HG03442 (cell line): ENCODE measurements at regions not wholly inside any gene's neighbourhood (a gene's known extent, or its start where the extent isn't known, plus 50 kb on each side); places are given as distances from the start of the nearest gene placed in this dataset.

Experiments
- ATAC-seq: cut with Tn5 transposase; IDR thresholded peaks from one replicate; pipeline ENCODE4 v1.9.1; 2021; ENCODE audit warnings: mild to moderate bottlenecking, moderate library complexity; ENCODE audit not compliant: unreplicated experiment

DNA sequence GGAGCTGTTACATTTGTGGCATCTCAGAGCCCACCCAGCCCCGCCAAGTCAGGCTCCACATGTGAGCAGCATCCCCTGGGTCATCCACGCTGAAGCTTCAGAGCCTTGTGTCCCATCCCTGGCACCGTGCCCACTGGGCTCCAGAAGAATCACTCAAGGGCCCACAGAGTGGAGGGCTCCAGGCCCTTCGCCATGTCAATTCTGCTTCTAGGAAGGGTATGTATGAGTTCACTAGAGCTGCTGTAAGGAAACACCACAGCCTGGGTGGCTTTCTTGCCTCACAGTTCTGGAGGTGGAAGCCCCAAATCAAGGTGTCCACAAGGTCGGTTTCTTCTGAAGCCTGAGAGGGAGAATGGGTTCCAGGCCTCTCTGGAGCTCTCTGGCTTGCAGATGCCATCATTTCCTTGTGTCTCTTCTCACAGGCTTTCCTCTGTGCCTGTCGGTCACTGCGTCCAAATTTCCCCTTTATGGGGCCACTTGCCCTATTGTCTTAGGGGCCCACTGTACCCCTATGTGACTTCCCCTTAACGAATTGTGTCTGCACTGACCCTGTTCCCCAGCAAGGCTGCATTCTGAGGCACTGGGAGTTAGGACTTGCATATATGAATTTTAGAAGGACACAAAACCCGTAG, 1476.0 kb downstream of the TBC1D22A start:
- ATAC-seq = no peak

DNA sequence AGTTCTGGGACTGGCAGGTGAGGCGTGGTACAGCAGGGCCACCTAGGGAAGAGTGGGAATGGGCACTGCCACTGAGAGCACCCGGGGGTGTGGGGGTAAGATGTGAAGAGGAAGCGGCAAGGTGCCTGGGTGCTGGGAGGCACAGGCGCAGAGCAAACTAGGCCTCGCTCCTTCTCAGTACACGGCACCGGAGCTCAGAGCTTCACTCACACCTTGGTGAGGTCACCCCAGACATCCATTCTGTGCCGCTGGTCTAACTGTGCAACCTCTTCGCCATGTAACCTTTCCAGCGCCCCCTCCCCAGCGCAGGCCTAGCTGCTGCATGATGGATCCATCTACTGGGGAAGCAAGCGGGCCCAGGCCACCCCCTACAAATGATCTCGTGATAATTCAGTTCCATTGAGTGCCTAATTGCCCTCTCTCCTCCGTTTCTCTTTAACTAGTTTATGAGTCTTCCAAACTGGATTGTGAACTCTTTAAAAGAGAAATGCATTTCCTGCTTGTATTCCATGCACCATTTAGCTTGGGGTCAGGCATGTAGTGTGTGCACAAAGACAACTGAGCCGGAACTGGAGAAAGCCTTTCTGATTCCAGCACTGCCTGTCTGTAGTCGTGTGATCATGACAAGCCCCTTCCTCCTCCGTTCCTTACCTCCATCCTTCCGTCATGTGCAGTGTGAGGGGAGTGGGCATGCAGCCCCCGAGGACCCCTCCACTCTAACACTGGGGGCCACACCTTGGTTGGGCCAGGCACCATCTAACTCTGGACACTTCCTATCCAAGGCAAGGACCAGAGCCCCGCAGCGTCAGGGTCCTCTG, 1475.2 kb downstream of the TBC1D22A start:
- no peak for ATAC-seq

DNA sequence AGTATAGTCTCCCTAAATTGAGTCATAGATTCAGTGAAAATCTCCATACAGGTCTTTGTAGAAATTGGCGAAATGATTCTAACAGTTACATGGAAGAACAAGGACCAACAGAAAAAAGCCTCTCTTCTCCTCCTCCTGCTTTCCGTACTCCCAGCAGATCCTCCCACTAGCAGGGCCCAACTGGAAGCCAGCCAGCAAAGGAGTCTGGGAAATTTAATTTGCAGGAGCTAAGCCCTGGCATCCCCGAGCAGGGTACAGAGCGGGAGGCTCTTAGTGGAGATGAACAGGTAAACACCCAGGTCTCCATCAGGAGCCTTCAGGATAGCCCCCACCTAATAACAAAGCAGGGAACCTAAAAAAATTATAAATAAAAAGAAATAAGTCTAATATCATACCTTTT, 1473.8 kb downstream of the TBC1D22A start:
- ATAC-seq = no peak

DNA sequence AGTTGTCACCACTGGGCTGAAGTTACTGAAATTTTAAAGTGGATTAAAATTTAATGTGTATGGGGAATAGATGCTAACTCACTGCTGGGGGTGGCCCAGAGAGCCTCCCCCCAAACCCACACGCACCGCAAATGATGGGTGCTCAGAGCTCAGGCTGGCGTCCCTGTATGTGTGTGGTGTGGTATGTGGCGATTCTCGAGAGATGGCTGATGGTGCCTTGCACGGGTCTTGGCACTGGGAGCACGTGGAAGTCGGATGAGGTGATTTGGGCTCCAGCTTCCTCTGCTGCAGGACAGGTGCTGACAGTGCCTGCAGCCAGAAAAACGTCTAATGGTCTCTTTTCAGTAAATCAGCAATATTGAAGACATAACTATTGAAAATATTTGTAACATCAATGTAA, 1473.3 kb downstream of the TBC1D22A start:
- no peak for ATAC-seq

DNA sequence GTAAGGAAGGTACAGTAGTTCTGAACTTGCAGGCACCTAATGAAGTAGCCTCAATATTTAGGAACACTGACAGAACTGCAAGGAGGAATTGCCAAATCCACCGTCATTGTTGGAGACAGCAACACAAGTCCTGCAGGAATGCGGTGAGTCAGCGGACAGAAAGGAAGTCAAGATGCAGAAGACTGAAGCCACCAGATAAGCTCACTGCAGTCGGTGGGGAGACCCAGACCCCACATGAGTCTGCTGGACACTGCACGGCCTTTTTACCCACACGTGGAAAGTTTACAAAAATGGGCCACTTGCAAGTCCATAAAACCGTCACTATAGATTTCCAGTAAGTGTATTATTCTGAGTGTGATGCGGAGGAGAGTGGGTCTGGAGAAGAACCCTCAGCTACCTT, 1471.6 kb downstream of the TBC1D22A start:
- no peak for ATAC-seq

DNA sequence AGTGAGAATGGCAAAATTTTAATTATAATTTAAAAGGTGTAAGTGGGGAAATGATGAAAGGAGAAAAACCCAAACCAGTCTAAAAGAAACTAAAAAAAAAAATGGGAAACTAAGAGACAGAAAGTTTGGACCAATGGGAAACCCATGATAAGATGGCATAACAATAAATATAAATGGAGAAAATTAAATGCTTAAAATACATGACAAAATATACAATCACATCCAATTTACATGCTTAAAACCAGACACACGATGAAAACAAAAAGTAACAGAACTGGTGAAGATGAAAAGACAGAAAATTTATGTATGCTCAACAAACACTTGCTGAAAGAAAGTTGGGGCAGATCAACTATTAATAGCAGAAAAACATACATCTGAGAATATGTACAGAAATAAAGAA, 1471.1 kb downstream of the TBC1D22A start:
- no peak for ATAC-seq

DNA sequence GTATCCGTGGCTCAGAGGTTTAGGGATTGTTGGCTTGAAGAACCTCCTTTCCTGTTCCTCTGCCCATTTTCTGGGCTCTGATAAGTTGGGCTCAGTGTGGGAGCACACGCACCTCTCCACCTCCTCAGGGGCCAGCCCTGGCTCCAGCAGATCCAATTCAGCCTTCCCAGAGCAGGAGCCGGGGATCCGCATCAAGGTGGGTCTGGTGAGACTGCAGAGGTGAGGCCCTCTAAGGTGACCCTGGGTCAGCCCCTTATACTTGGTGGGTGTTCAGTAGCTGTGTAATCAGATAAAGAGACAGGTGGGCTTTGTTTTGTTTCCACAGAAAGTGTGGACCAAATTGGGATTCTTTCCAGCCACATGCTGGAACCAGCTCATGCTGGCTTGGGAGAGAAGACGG, 1466.0 kb downstream of the TBC1D22A start:
- no peak for ATAC-seq

DNA sequence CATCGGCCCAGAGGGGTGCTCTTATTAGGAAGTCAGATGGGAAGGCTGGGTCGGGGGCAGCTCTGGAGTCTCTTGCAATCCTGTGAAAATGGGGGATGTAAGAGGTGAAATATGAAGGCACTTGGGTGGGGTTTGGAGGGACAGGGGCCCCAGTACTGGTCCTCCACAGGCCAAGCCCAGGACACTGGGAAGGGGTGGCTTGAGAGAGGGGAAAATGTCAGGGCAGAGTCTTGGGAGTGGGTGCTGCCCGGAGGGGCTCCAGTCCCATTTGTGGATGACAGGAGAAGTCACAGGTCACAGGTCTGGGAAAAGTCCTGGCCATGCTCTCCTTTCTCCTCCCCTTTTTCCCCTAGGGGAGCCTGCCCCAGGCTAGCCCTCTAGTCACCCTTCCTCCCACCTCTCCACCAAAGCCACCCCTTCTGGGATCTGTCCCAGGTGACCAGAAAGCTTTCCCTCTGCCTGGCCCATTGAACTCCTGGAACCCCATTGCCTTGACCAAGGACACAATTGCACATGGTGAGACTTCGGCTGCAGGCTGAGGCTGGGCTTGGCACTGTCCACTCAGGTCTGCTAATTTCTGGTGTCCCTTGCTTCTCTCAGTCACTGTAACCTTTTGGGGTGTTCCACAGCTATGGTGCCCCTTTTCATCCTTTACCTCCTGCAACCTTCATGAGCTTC, 1465.0 kb downstream of the TBC1D22A start:
- ATAC-seq = no peak

DNA sequence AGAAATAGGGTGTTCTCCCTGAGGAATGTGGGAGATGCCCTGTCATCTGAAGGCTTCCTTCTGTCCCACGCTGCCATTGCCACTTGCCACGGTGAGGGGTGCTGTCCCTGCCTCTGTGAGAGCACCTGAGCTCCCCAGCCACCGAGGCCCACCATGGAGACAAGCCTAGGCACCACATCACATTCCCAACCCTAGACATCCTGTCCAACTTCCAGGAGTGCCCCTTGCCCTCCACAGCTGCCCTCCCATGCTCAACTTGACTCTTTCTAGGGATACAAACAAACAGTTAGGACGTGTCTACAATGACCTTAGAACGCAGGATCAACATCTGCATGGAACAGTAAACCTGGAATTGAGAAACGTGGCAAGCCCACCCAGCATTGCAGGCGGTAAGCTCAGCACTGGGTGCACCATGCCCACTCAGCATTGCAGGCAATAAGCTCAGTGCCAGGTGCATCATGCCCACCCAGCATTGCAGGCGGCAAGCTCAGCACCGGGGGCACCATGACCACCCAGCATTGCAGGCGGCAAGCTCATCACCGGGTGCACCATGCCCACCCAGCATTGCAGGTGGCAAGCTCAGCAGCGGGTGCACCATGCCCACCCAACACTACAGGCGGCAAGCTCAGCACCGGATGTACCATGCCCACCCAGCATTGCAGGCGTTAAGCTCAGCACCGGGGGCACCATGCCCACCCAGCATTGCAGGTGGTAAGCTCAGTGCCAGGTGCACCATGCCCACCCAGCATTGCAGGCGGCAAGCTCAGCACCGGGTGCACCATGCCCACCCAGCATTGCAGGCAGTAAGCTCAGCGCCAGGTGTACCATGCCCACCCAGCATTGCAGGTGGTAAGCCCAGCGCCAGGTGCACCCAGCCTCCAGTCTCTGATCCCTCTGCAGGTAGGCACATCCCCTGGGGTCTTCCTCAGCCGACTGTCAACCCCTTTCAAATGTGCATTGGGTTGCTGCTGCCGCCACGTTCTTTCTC, 1463.9 kb downstream of the TBC1D22A start:
- ATAC-seq = no peak

DNA sequence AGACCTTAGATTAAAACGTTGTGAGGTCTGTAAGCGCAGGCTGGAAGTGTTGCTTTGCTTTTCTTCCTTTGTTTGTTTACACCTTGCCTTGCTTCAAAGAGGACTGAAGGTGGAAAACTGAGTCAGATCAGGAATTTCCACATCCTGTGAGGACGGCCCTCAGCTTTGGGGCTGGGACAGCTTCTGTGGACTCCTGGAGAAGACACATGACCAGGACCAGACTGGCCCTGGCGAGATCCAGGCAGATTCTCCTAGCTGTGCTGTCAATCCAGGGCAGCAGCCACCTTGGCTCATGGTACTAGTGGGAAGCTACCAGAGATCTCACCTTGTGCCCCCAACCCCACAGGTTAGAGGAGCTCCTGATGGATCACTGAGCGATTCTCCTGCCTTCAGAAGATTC, 1461.9 kb downstream of the TBC1D22A start:
- ATAC-seq = no peak

DNA sequence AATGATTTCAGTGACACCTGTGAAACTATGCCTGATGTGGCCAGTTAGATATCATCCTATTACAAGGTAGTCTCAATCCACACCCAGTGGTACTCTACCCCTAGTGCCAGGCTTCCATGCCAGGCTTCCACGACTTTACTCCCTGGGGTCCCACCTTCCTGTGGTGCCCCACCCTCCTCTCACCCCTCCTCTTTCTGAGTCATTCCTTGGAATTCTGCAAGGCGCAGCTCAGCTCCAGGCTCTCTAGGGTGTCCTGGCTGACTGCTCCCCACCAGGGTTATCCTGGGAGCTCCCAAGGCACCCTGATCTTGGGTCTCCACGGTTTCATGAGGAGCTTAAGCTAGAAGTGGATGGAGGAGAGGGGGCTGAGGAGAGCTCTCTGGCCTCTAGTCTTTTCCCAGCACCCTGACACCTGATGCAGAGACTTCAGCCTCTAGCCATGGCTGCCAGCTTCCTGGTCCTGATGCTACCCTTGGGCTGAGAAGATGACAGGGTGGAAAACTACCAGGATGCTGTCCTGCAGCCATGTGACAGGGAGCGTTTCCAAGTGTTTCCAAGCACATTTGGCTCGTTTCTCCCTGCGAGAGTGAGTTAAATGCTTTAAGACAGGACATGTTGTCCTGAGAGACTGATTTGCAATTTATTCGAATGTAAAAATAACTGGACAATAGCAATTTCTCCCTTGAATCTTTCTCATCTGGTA, 1461.2 kb downstream of the TBC1D22A start:
- no peak for ATAC-seq

DNA sequence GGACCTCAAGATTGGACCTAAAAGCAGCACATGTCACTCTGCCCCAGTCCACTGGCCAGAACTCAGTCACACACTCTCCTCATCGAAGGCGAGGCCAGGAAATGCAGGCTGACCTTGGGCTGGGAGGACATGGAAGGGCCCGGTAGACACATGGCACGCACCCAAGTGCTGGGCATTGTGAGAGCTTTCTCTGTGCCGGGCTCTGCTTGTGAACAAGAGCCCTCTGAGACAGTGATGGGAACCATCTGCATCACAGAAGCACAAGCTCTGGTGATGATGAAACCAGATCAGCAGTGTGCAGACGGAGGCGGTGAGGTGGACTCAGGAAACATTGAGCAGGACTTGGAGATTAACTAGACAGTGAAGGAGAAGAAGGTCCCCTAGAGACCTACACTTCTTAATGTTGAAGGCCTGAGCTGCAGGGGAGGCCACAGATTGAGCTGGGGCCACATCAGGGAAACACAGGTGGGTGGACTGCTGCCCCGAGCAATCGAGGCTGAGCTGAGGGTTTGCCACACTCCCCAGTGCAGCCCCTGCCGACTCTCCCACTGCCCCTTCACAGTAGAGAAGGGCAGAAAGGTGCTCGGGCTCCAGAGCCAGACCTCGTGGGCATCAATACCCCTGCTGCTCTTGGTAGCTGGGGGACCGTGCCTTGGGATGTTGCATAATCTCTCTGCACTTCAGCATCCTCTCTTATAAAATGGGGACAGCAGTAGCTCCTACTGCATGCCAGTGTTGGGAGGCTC, 1460.5 kb downstream of the TBC1D22A start:
- no peak for ATAC-seq

DNA sequence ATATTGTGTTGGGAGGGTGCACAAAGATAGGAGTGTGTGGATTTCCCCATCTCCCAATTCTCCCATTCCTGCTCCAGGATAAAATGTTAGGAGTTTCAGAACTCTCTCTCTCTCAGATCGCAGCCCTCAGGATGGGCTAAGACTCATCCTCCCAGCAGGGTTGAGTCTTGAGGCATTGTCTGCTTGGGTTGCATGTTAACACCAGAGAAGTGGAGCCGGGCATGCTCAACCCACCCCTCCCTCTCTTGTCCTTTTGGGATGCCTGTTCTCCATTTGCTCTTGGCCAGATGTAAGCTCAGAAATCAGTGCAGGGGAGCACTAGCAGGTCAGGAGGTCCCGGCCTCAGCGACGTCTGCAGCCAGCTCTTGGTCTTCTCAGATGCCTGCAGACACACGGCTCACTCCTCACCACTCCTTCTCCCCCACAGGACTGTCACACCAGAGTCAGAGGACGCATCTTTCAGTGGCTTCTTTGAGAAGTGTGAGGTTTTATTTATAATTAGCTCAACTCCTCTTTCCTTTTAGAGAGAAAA, 1456.5 kb downstream of the TBC1D22A start:
- ATAC-seq = no peak

DNA sequence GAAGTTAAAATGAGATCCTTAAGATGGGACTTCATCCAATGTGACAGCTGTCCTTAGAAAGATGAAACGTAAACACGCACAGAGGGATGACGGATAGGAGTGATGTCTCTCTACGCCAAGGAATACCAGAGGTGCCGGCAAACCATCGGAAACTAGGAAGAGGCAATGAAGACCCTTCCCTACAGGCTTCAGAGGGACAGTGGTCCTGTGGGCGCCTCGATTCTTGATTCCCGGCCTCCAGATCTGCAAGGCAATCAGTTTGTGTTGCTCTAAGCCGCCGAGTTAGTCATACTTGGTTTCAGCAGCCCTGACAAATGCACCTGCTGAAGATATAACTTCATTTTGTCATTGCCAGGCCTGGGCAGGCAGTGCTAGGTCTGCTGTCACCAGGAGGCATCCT, 1455.1 kb downstream of the TBC1D22A start:
- no peak for ATAC-seq

DNA sequence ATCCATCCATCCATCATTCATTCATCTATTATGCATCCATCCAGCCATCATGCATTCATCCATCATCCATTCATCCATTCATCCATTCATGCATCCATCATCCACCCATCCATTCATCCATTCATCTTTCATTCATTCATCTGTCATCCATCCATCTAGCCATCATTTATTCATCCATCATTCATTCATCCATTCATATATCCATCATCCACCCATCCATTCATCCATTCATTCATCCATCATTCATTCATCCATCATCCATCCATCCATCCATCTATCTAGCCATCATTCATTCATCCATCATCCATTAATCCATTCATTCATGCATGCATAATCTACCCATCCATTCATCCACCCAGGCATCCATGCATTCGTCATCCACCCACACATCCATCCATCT, 1450.3 kb downstream of the TBC1D22A start:
- no peak for ATAC-seq

DNA sequence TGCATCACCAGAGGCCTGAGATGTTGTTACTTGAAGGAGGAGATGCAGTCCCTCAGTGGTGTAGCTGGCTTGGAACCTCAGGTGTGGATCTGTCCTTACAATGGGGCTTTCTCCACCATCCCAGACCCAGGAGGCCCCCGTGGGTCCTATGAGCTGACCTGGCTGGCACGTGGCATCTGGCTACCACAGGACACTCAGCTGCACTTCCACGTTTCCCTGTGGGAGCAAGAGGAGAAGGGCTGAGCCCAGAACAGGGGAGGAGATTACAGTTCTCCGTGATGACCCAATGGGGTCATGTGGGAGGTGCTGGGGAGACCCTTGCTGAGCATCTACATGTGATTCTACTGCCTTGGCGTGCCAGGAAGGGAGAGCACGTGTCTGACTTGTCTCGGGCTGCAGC, 1448.4 kb downstream of the TBC1D22A start:
- no peak for ATAC-seq

DNA sequence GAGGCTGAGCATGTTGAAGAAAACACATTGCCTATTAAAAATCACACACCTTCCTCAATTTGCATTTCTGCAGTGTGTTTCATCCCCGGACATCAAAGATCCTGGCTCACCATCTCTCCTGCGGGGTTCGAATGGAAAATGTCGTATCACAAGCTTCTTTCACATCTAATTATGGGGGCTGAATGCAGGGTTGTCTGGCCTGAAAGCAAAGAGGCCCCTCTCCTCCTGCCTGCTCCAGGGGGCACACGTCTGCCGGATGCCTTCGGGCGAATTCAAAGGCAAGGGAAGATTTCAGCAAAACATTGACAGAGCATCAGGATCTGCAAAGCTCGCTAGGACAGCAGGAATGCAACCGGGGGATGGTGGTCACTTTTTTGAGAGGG, 1447.7 kb downstream of the TBC1D22A start:
- ATAC-seq = no peak

DNA sequence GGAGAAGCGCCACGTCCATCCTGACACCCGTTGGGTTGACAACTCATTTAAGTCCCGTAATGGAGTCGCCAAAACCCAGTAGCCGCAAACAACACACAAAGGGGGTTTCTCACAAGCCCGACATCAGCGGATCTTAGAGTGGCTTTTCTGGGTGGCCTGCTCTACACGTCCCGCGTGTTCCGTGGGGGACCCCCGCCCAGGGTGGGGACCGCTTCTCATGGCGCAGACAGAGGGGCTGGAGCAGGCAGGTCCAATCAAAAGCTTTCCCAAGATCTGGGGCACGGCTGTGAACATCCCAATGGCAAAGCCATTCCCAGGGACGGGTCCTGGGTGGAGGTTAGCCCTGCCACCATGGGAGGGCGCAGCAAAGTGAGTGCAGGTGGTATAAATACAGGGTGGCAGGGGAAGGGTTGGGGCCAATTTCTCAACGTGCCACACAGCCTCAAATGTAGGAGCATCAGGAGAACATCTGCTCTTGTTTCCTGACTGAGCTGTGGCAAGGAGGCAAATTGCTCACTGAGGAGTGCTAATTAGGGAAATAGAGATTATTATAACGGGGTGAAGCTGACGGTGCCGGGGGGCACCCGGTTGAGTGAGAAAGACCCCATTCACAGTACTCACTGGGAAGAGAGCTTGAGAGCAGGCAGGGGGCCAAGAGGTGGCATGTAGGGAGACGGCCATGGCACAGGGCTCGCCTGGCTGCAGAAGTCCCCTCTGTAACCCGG, 1447.2 kb downstream of the TBC1D22A start:
- ATAC-seq = no peak

DNA sequence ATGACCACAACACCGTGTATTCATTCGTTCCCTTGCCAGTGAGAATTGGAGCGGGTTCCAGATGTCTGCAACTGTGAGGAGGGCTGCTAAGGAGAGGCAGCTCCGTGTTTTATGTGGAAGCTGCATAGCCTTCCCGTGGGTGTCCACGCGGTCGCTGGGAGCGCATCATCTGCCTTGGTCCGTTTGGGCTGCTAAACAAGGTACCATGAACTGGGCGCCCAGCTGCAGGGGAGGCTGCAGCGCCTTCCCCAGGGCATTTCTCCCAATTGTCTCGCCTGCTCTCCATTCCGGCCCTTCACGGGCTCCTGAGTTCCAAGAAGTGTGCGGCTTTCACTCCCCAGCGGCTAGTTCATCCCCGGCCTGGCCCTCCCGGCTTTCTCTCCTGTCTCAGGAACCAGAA, 1446.4 kb downstream of the TBC1D22A start:
- ATAC-seq = no peak
